NT2/D1 (cell line): ENCODE measurements at regions not wholly inside any gene's neighbourhood (a gene's known extent, or its start where the extent isn't known, plus 50 kb on each side); places are given as distances from the start of the nearest gene placed in this dataset.

ENCODE experiments used
- SUZ12 ChIP-seq: IDR thresholded peaks from 2 replicates; pipeline ENCODE4 v1.6.1; 2011; ENCODE audit not compliant: insufficient read length, insufficient read depth; ENCODE audit errors: extremely low read depth
- YY1 ChIP-seq: IDR thresholded peaks from 2 replicates; pipeline ENCODE4 v1.6.1; 2011; ENCODE audit not compliant: insufficient read length, insufficient read depth
- ZNF274 ChIP-seq: IDR thresholded peaks from 2 replicates; pipeline ENCODE4 v1.6.1; 2011; ENCODE audit warnings: mild to moderate bottlenecking, low read depth, low read length

GRCh38 chr7:9127901-9128300 is 694.5 kb downstream of the NXPH1 start:
- TF ChIP-seq ZNF274 = no peak
- no peak for TF ChIP-seq YY1
- no peak for TF ChIP-seq SUZ12
